GM19467 (cell line): ENCODE measurements at regions not wholly inside any gene's neighbourhood (a gene's known extent, or its start where the extent isn't known, plus 50 kb on each side); places are given as distances from the start of the nearest gene placed in this dataset.

ENCODE experiments used
- ATAC-seq: cut with Tn5 transposase; IDR thresholded peaks from one replicate; pipeline ENCODE4 v1.9.1; 2021; ENCODE audit warnings: mild to moderate bottlenecking, moderate library complexity; ENCODE audit not compliant: unreplicated experiment

DNA sequence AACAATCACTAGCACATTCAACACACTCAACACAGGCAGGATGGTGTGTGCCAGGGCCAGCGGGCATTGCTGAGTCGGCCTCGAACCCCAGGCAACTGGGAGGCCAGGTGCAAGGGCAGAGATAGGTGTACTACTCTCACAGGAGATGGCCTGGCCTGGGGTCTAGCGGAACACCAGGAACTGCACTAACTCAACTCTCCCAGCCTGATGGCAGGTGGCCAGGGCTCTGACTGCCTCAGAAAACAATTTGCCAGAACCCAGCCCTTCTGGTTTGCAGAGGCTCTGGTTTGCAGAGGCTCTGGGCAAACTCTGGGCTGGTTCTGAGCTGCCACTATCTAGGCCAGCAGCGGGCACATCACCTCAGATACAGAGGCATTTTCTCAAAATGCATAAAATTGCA is 229.2 kb upstream of the CHRNA7 start:
- ATAC-seq: no peak

DNA sequence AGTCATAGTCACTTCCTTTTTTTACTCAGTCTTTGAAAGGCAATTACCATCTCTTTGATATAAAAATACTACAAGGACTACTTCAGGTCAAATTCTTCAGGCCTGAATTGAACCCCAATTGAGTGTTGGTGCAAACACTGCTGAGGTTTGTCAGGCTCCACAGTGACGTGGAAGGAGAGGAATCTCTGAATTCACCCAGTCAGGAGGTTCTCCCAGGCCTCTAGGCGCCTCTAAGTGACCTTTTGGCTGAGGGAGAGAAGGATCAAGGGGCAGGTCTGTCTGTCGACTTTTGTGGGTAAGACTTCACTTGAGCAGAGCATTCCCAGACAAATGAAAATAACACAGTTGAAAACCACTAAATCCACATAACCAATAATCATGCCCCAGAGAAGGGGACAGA is 227.6 kb upstream of the CHRNA7 start:
- ATAC-seq: no peak

DNA sequence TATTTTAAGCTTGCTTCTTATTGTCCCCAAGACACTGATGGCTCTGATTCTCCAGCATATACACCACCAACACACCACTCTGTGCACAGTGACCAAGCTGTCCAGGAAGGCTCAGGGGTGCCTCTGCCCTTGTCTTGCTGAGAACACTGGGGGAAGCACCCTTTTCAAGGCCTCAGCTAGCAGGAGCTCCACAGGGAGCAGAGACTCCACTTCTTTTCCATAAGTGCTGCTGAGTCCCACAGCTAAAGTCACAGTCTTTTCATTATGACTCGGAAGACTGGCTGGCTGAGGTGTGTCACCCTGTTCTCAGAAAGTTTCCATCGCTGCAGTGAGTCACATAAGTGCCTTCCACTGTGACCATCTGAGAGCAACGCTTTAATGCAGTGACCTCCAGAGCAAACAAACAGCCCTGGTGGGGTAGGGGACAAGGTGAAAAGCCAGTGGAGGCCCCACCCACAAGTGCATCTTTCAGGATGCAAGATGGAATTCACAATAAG is 226.9 kb upstream of the CHRNA7 start:
- ATAC-seq: no peak

DNA sequence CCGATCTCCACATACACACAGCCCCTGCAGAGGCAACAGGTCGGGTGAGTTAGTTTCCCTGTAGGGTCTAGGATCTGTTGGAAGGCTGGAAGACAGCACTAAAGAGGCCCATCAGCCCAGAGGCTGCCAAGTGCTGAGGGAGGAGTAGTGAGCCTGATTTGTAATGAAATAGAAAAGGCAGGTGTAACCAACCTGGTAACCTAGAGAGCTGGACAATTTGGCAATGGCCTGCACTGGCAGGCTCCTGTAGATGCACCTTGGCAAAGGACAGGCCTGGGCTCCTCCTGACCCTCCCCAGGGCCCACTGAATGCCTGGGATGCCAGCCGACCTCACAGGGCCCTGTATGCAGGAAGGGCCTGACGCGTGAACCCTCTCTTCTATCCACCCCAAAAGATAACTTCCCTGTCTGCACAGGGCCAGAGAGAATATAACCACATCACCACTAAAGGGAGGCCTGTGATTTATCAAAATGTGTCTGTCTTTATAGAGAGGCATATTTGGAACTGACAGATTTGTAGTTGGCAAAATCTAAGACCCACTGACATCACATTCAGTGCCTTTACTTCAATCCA is 225.1 kb upstream of the CHRNA7 start:
- no peak for ATAC-seq

DNA sequence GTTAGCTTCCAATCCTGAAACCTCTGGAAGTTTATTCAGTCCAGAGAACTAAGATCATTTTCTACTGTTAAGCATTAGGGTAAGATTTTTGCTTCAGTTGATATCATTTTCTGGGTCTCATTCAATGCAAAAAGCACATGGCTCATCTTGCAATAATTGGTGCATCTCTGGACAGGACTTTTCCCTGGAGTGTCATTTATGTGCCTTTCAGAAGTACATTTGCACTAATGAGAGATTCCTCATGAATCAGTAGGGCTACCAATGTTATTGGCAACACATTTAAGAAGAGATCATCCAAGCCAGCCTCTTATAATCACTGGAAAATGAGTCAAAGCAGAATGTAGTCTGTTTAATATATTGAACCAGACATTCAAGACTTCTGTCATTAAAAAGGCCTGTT is 224.2 kb upstream of the CHRNA7 start:
- no peak for ATAC-seq

DNA sequence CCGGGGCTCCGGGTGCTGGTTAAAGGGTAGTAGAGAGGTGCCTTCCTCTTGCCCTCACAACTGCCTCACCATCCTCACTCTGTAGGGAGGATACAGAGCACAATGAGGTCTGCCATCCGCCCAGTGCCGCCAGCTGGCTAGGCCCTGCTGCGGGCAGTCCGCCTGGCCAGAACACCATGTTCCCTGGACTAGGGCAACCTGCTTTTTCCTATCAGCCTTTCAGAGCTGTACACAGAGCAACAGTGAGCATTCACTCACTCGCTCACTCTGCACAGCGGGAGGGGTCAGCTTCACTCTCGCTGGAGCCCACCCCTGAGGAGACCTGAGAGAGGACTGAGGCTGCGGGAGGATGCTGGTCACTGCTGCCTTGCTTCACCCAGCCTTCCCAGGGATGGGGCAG is 218.7 kb upstream of the CHRNA7 start:
- no peak for ATAC-seq

DNA sequence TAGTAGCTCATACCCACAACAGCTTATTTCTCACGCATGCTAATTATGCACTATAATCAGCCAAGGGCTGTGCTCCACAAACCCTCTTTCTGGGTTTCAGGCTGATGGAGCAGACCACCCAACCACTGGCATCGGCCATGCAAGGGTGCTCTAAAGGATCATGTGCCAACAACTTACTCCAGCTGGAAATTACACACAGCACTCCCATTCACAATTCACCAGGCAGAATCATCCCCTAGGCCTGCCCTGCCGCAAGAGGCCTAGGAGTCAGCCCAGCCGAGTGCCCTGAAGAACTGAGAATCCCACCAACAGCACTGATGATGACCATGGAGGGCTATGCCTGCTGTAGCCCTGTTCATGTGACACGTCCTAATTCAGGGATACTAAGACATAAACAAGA is 216.2 kb upstream of the CHRNA7 start:
- no peak for ATAC-seq

DNA sequence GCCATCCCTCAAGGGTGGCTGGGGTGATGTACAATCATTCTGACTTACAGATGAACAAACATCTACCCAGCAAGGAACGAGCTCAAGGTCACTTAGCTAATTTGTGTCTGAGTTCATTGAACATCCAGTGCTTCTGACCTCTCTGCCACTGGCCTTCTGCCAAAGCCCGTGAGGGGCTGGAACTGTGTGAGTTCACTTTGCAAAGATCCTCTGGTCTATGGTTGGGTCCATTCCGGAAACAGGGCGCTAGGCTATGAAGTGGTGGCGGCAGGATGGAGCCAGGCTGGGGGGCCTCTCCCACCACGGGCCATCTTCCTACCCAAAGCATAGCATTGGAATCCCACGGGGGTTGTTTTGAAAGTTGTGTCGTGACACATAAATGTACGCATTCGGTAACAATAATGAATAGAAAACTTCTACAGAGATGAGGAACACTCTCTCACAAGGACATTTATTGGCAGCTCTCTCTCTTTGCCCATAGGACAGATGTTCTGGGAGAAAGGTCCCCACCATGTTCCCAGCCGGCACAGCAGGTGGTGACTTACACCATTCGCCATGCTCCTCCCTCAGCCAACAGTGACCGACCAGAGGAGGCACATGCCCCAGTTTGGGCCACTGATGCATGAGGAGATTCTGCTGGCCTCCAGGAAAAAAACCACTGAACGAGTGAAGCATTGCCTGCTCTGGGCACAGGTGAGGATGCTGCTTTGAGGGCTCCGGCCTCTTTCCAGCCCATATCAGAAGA is 214.7 kb upstream of the CHRNA7 start:
- no peak for ATAC-seq

DNA sequence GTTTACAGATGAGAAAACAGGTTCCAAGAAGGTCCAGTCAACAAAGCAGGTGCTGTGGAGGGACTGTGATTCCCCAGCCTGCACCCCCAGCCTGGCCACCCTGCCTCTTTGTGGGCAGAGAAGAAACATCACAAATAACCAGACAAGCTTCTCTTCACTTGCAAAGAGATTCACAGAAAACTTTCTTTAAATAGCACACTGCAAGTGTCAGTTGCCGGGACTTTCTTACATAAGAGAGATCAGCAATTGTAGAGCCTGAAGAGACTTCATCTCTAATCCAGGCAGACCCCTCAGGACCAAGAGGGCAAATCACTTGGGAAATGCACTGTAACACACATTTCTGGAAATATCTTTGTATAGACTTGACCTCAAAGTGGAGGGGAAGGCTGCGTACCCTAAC is 207.9 kb upstream of the CHRNA7 start:
- ATAC-seq: no peak

DNA sequence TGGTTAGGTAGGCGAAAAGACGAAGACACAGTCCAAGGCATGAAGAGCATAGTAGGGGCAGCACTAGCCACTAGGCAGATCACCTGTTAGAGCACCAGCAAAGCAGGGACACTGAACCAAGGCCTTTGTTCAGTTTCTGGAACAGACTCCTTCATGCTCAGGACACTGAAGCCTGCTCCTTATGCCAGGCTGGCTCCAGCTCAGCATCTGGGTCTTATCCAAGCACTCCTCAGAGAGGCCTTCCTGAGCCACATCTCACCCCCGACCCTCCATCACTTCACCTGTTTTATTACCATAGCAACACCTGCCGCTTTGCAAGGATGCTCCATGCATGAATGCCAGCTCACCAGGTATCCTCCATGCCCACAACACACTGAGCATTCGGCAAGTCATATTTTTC is 206.3 kb upstream of the CHRNA7 start:
- ATAC-seq: no peak

DNA sequence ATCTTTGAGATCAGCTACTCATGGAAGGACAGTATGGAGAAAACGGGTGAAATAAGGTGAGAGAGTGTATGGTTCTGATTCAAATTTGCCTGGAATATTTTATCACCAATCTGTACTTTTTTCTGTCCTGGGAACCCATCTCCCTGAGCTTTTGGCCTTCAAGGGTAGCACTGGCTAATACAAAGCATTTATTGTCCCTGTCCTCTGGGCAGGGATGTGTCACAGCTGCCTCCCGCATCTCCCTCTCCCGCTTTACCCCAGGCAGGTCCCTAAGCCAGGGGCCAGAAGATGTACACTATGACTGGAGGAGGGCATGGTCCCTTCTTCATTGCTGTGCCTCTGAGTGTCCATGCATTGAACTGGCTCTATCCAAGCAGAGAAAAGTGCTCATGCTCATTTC is 201.7 kb upstream of the CHRNA7 start:
- no peak for ATAC-seq

DNA sequence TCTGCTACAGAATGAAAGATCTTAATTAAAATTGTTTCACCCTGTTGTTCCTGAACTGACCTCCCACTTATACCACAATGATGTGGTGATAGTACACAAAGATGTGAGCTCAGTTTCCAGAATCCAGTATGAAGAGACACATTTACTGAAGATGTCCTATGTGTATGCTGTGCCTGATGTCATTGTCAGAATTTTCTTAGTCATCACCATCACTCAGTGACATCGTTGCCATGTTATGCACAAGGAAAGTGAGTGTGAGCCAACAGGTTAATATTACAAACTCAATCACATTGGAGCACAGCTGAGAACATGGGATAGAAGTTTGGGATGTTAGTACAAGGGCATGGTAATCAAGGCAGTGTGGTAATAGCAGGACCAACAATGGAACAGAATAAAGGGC is 199.7 kb upstream of the CHRNA7 start:
- ATAC-seq: no peak

DNA sequence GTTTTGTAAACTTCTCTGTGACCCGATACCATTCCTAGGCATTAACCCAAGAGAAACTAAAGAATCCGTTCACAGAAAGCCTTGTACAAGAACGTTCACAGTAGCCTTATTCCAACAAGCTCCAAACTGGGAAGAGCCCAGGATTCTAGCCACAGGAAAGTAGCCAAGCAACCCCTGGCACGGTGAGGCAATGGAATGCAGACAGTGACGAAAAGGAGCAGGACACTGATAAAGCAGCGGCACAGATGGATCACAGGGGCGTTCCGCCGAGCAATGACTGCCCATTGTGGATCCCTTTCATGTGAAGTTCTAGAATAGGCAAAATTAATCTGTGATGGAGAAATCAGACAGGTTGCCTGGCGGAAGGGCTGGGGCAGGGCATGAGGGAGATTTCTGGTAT is 198.7 kb upstream of the CHRNA7 start:
- no peak for ATAC-seq

DNA sequence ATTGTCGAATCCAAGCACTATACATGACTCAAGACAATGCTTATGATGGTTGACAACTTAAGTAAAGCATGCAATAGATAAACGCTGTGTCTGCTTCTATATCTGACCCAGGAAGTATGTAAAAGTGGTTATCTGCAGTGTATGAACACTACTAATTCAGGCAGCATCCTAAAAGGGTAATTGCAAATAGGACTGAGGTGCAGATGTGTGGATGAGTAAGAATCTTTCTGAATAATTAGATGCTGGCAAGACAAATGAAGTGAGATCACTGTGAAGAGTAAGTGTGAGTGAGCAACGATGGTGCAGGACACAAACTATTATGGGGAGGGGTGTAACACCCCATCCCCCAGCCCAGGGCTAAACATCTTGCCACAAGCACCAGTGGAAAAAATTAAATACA is 195.7 kb upstream of the CHRNA7 start:
- no peak for ATAC-seq

DNA sequence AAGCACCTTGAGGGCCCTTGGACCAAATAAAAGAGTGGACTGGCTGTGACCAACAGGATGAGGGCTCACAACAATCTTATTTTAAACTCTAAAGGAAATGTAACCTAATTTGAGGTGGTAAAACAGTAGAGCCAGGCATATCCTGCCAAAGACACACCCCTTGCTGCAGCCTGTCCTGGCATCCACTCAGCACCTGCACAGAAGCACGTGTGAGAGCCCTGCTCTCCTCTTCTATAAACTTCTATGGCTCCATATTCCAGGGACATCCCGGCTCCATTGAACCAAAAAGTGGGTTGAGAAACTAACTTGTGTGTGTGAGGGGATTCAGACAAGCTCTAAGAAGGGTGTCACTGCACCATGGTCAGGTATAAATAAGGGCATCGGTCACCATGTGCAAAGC is 190.9 kb upstream of the CHRNA7 start:
- no peak for ATAC-seq

DNA sequence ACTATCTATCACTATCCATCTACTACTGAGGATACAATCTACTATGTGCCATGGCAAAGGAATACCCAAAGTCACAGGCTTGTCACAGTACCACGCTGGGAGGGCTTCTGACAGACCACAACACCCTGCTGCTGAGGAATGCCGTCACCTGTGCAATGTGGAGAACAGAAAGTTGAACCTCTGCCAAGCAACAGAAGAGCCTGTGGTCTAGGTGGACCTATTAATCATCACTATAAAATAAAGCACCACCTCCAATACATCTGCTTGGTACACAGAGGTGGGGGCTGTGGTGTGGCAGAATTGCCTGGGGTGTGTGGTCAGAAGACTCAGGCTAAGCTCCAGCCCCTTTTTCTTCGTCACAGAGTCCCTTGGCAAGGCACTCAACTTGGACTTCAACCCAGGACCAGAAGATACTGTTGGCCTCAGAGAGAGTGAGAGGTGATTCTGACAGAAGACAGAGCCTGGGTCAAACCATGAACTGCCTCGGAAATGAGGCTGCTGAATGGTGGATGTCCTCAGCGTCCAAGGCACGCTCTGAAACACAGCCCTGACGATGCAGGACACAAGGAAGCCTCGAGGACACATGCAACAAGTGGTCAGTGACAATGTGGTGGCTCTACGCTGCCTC is 189.4 kb upstream of the CHRNA7 start:
- ATAC-seq: no peak

DNA sequence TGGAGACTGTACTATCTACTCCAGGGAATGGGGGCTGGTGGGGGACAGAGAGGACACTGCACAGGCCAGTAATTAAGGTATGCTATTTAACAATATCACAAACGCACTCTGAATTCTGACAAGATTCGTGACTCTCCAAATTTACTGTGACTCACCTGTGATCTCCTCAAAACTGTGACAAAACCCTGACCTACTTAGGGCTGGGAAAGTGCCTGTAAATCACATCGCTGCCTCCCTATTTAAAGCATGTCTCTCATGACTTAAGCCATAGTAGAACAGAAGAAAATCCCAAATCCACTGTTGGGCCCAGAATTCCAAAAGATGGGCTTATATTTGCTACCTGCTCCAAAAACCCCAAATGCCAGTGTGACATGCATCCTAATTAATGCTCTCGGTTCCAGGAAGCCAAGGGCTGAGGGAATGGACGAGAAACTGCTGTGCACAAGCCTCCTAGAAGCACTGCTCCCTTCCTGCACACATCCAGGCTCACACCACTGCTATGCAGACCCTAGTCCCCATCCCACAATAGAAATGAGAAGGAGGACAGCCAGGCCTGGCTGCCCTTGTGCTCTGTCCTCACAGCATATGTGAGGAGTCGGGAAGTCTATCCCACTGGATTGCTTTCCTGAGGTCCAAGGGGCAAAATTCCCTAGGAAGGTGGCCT is 187.7 kb upstream of the CHRNA7 start:
- ATAC-seq: no peak

DNA sequence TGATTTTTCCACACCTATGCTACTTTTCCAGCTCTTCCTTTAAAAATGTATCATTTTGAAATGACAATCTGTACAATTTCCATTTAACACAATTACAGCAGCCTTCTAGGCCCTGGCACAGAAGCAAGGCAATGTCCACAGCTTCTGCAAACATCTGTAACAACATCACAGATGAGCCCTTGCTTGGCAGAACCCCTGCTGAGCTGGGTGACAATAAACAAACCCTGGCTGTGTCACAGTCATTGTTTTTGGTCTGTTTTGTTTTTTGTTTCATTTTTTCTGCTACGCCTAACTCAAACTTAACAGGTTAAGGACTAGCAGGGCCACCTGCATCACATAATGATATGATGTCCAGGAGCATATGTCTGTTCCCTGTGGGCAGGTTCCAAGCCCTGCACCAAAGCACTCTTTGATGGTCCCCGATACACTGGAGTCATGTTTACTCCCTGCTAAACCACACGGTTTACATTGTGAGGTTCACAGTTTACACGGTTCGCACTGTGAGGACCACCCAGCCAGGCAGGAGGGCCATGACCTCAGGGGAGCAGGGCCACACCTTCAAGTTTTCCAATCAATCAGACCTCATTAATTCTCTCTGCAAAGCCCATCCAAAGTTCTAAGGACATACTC is 186.8 kb upstream of the CHRNA7 start:
- no peak for ATAC-seq

DNA sequence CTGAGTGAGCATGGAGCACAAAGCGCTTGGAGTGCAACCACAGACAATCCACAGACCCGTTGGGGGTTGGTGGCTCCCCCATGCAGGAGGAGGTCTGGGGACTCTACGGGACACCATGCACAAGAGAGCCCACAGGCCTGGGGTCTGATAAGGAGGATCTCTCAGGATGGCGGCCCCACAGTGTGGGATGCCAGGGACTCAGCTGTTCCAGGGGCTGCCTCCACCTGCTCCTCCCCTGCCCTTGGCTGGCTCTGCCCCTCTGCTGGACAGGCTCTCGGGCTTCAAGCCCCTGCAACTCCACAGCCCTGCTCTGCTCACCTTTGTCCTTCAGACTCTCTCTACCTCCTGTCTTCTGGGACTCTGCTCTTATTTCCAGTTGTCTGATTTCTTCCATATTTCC is 184.5 kb upstream of the CHRNA7 start:
- no peak for ATAC-seq

DNA sequence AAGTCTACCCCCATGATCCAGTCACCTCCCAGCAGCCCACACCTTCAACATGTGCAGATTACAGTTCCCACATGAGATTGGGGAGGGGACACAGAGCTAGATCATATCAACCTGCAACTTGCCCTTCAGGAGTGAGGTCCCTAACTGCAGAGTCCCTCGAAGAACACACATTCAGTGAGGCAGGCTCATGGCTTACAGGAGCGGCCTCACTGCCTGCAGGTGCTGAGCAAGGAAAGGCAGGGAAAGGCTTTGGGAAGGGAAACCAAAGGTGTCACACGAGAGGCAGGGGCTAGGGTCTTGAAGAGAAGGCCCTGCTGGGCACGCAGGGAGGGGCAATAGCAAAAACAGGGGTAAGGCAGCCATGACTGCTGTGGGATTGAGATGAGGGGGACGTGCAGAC is 182.4 kb upstream of the CHRNA7 start:
- no peak for ATAC-seq

DNA sequence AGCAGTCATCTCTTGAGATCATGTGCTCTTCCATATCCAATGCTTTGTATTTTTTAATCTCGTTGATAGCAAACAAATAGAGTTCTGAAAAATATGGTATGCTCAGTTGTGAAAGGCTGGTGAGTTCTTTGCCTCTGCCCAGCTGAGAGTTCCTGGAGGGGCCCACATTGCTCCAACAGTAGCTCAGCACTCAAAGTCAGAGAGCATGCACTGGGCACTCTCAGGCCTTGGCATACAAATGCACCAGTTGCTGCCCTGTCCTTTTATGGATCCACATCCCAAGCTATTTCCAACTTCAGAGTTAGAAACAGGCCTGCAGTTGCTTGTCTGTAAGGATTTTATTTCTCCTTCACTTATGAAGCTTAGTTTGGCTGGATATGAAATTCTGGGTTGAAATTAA is 181.7 kb upstream of the CHRNA7 start:
- ATAC-seq: no peak
